ENCODE measurements at regions not wholly inside any gene's neighbourhood (a gene's known extent, or its start where the extent isn't known, plus 50 kb on each side); places are given as distances from the start of the nearest gene placed in this dataset.

- TF ChIP-seq EP300 (conservative IDR thresholded peaks at IDR 0.05; ENCODE audit: poor library complexity, severe bottlenecking) = no peak
- TF ChIP-seq RAD21 (conservative IDR thresholded peaks at IDR 0.05) = no peak
- TF ChIP-seq CTCF (IDR thresholded peaks at IDR 0.05; ENCODE audit: poor library complexity, severe bottlenecking) = no peak
- TF ChIP-seq REST (IDR thresholded peaks at IDR 0.05; ENCODE audit: borderline replicate concordance) = no peak
- TF ChIP-seq SMC3 (conservative IDR thresholded peaks at IDR 0.05; ENCODE audit: poor library complexity) = no peak
- no peak for TF ChIP-seq MXI1 (conservative IDR thresholded peaks at IDR 0.05; ENCODE audit: poor library complexity, severe bottlenecking)
- H3K36me3 ChIP-seq (ENCODE audit: insufficient read depth, low read length) = no peaks in the 10 kb centered on the region
- H3K9me2 ChIP-seq (ENCODE audit: insufficient read depth, low read length) = no peaks in the 10 kb centered on the region
- H3K9ac ChIP-seq (ENCODE audit: low read length) = no peak overlapping the region
- no peaks in the 10 kb centered on the region for H3F3A ChIP-seq (ENCODE audit: insufficient read depth, low read length, poor library complexity, severe bottlenecking)
- H3K27ac ChIP-seq (ENCODE audit: low read length) = no peak overlapping the region
- no peaks in the 10 kb centered on the region for H4K20me1 ChIP-seq (ENCODE audit: insufficient read depth)
- H3K4me2 ChIP-seq (ENCODE audit: low read length) = no peak overlapping the region
- no peaks in the 10 kb centered on the region for H3K9me3 ChIP-seq (ENCODE audit: low read length)
- H3K4me3 ChIP-seq (ENCODE audit: low read length) = no peak overlapping the region
- H2AFZ ChIP-seq (ENCODE audit: low read depth, low read length) = no peak overlapping the region
- H3K27me3 ChIP-seq (ENCODE audit: insufficient read depth, low read depth, low read length) = no peaks in the 10 kb centered on the region
- H3K79me2 ChIP-seq (replicated peaks; ENCODE audit: insufficient read depth, low read length) = no peaks in the 10 kb centered on the region
Observed at GRCh38 chr15:39181940-39182339, 398.9 kb upstream of the THBS1 start.

GRCh38 chr15:39183164-39183881, 397.6 kb upstream of the THBS1 start:
- Histone ChIP-seq H3K4me2 (ENCODE audit: low read length) (no peak overlapping the region), H3K79me2 (replicated peaks; ENCODE audit: insufficient read depth, low read length) (no peaks in the 10 kb centered on the region), H3K27ac (ENCODE audit: low read length) (no peak overlapping the region), H3F3A (ENCODE audit: insufficient read depth, low read length, poor library complexity, severe bottlenecking) (no peaks in the 10 kb centered on the region), H3K27me3 (ENCODE audit: insufficient read depth, low read depth, low read length) (no peaks in the 10 kb centered on the region), H4K20me1 (ENCODE audit: insufficient read depth) (no peaks in the 10 kb centered on the region), H3K9ac (ENCODE audit: low read length) (no peak overlapping the region), H3K36me3 (ENCODE audit: insufficient read depth, low read length) (no peaks in the 10 kb centered on the region), H2AFZ (ENCODE audit: low read depth, low read length) (no peak overlapping the region), H3K4me3 (ENCODE audit: low read length) (no peak overlapping the region), H3K9me2 (ENCODE audit: insufficient read depth, low read length) (no peaks in the 10 kb centered on the region), H3K9me3 (ENCODE audit: low read length) (no peaks in the 10 kb centered on the region)
- TF ChIP-seq EP300 (conservative IDR thresholded peaks at IDR 0.05; ENCODE audit: poor library complexity, severe bottlenecking) (no peak), EZH2 (IDR thresholded peaks at IDR 0.05; ENCODE audit: borderline replicate concordance, insufficient read depth, low read length, poor library complexity, severe bottlenecking) (no peak), SMC3 (conservative IDR thresholded peaks at IDR 0.05; ENCODE audit: poor library complexity) (no peak), TAF1 (IDR thresholded peaks at IDR 0.05; ENCODE audit: low read depth) (no peak), REST (IDR thresholded peaks at IDR 0.05; ENCODE audit: borderline replicate concordance) (no peak), MXI1 (conservative IDR thresholded peaks at IDR 0.05; ENCODE audit: poor library complexity, severe bottlenecking) (no peak), CTCF (IDR thresholded peaks at IDR 0.05; ENCODE audit: poor library complexity, severe bottlenecking) (no peak), RAD21 (conservative IDR thresholded peaks at IDR 0.05) (no peak), POLR2AphosphoS5 (IDR thresholded peaks at IDR 0.05) (no peak)
